Activated T-cell treated with anti-CD3 and anti-CD28 coated beads for 48 hours (primary cell): ENCODE measurements at regions not wholly inside any gene's neighbourhood (a gene's known extent, or its start where the extent isn't known, plus 50 kb on each side); places are given as distances from the start of the nearest gene placed in this dataset.
"Not testable (repeated sequence)": the region's sequence is repeated elsewhere in the genome, so short reads cannot be mapped to it uniquely, and the experiment has no call there.

Source experiments
- DNase-seq: peaks from one replicate; pipeline ENCODE4 v3.0.0-alpha.2; 2020; ENCODE audit warnings: low read depth

DNA sequence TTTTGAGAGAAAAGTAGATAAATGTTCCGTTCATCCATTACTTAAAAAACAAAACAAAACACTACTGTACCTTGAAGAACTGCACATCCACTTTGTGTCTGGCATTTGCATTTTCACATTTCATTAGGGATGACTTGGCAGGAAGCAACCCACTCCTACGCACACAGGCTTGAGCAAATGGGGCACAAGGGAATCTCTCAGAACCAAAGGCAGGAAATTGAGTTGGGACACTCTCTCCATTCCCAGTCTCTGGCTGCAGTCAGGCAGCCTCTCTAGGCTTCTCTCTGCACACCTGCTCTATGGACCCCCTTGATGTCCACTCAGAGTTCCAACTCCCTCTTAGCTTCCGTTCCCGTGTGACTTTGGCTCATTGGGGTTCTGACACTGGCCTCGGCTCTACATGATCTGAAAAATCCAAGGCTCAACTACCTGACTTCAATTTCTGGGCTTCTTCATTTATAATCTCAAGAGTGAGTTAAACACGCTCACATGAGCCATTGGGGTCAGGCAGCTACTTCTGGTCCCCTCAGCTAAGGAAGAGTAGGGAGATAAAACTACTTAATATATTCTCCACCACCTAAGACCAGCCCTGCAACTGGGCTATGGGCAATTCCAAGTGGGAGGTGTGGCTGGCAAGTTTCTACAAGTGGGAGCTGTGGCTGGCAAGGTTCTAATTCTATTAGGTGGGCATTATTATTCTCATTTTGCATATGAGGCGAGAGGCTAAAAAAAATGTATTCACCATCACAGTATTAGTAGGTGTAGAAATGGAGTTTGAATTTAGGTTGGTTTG, 251.9 kb downstream of the SOD2 start:
- DNase-seq = no peak

DNA sequence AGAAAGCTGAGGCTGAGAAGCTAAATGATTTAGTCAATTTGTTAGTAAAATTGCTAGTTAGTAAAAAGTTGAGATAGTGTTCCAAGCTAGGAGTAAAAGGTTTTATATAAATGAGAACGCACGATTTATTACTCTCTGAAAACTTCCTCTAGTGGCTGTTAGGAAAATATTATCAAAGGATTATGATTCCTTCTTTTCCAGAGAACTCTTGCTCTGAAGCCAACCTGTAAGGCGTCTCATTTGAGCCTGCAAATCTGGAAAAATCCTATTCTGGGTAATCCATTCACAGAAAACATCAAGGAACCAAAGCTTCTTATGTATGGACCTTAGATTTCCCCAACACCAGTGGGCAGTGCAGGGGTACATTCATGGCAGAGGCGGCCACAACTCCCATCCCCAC, 252.7 kb downstream of the SOD2 start:
- no peak for DNase-seq

DNA sequence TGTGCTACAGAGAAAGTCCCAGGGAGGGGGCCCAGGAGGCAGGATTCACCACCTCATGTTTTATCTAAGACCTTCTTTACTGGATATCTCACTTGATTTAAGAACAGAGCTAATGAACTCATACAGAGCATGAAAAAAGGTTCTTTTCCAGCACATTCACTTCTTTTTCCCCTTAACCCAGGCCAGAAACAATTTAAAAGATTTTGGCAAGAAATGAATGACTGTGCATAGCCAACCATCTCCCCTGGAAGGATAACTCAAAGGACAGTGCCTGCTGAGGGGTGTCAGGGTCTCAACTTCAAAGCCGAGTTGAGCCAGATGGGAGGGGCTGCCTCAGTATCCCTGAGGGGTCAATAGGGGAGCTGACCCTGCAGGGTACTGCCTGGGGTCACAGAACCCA, 253.4 kb downstream of the SOD2 start:
- no peak for DNase-seq

DNA sequence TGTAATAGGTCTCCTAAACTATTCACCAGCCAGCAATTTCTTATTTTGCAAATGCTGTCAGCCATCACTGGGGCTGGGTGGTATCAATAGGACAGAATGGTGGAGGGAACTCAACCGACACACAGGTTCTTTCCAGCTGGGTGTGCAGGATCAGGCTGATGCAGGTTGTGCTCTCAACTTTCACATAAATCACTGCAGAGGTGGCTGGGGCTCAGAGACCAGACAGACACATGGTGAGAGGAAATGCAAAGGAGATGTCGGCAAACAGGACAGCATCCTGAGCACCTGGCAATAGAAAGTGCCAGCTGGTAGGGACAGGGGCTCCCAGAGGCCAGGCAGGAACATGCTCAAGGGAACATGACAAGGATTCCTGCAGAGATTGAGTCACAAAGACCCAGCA, 254.9 kb downstream of the SOD2 start:
- no peak for DNase-seq

DNA sequence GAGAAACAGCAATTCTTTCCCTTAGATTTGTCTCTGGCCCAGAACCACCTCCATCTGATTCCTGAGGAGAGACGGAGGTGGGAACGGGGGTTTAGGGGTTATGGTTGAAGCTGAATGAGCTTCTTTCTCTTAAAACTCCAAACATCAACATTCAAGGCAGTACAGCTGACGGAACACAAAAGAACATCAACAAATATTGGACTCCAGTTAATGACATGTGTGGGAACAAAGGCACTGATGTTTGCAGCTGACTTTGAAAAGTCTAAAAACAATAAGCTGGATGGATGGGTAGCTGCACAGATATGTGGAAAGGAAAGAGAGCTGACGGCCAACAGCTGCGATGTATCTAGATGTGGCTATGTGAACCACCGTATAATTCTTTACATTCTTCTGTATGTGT, 256.5 kb downstream of the SOD2 start:
- DNase-seq = no peak

DNA sequence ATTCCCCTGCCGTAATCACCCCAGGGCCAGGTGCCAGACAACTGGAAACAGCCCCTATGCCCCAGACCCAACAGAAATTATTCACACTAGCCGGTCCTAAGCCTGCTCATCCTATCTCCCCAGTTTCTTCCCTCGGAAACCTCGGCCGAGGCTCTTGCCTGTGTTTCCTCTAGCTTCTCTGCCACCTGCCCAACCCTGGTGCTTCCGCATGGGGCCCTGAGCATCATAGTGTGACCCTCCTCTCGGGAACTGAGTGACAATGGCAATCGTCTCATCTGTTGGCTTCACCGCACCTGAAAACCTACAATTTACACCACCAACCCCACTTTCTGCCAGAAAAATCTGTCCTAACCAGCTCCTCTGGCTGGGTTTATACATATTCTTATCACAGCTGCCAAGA, 257.3 kb downstream of the SOD2 start:
- DNase-seq = no peak

DNA sequence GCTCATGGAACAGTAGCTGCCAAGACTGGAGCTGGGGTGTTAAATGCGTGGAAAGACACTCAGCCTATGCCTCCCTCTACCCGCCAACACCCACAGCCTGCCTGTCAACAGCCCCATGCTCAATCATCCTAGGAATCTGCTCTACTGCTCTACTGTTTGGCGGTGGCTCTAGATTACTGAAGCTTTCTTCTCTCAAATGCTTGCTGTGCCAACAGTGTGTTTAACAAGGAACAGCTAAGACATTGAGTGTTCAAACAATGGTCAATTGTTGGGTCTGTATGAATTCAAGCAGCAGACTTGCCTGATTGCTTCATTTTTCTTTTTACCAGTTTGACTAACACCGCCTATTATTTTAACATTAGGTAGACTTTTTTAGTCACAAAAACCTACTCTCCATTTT, 258.6 kb downstream of the SOD2 start:
- no peak for DNase-seq

DNA sequence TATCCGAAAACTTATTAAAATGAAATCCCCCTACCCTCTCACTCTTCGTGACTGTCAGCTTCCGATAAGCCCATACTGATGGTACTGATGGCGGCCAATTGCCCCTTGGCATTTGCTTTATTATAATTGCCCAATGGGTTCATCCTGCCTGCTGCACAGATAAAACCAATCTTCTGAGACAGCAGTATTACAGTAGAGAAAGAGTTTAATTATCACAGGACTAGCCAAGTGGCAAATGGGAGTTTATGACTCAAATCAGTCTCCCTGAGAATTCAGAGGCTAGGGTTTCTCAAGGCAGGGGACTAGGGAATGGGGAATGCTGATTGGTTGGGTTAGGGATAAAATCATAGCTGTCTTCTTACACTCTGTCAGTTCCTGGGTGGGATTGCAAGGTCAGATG, 259.5 kb downstream of the SOD2 start:
- no peak for DNase-seq

DNA sequence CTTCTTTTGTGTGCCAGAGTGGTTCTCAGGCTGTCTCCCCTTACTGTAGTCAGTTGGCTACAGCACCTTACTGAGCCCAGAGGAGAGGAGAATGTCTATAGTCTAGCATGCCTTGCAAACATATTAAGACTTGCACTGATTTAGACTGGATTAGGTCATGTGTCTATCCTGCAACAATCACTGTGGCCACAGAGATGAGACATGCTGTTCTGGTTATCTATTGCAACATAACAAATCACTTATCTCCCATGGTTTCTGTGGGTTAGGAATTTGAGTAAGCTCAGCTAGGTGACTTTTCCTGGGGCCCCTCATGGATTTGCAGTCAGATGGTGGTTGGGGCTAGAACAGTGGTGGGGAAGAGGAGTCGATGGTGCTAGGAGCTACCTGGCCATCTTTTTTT, 261.3 kb downstream of the SOD2 start:
- no peak for DNase-seq

DNA sequence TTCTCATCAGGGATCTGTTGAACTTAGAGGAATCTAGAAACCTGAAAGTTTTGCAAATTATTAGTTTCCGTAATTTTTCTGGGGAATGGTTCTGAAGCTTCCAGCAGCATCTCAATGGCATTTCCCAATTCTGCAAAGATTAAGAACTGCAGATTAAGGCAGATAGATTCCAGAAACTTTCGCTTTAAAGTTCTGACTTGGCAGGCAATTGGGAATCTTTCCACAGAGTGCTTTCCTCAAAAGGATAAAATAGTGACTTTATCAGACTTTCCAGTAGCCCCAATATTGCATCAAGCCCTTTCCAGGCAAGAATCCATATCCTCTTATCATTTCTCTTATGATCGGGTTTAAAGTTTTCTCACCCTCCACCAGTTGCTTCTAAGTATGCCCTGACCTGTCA, 261.1 kb downstream of the FNDC1 start:
- no peak for DNase-seq

DNA sequence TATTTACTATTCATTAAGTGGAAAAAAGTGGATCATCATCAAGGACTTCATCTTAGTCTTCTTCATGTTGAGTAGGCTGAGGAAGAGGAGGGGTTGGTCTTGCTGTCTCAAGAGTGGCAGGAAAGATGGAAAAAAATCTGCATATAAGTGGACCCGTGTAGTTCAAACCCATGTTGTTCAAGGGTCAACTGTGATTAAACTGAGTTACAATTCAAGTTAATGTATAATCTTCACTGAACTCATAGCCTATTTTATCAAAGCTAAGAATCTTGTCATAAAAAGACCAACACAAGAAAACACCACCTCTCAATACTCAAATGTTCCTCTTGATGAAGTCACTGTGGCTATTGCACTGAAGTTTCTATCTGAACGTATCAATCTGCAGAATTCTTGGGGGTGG, 260.2 kb downstream of the FNDC1 start:
- DNase-seq = no peak

DNA sequence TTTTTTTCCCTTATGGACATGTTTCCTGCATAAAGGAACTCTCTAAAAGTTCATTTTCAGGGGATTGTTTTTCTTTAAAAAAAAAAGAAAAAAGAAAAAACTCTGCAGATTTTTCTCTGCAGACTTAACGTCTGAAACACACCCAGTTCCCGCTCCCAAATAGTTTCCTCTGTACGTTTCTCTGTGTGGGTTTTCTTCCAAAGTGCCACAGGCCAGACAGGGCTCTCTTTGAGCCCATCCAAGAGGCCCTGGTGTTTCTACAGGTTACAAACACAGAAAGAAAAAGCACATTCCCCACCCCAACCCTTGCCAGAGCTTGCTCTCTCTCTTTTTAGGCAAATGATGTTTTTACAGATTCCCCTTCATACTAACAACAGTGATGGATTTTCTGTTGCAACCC, 258.6 kb downstream of the FNDC1 start:
- DNase-seq = no peak

DNA sequence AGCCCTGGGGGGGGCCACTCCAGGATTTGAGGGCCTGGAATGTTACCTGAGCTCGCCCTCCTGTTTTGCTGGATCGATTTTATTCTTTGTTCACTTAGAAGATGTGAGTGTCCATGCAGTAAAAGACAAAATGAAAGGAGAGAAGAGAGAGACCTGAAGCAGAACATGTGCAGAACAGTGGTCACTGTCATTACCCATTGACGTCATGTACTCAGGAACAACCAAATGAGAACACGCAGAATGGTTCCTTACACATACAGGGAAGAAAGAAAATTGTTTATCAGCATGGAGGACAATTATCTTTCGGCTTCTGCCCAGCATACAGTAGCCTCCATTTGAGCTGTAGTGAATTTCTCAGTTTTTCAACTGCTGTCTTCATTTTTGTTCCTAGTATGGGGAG, 258.1 kb downstream of the FNDC1 start:
- no peak for DNase-seq

DNA sequence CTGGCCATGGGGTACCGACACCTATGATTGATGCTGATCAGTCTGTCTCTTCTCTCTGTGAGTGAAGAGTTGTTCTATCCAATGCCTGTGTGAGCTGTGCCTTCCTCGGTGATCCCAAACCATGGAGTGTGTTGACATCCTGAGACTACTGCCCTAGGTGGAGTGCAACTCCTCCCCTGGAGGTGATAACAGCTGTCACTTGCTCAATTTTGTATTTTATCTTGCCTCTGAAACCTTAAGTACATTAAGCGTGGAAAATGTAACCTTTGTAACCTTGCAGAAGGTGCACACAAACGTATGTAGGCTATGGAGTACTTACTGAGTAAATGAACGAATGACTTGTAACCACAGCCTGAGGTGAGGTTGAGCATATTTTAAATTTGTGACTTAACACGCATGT, 256.2 kb downstream of the FNDC1 start:
- DNase-seq = no peak

DNA sequence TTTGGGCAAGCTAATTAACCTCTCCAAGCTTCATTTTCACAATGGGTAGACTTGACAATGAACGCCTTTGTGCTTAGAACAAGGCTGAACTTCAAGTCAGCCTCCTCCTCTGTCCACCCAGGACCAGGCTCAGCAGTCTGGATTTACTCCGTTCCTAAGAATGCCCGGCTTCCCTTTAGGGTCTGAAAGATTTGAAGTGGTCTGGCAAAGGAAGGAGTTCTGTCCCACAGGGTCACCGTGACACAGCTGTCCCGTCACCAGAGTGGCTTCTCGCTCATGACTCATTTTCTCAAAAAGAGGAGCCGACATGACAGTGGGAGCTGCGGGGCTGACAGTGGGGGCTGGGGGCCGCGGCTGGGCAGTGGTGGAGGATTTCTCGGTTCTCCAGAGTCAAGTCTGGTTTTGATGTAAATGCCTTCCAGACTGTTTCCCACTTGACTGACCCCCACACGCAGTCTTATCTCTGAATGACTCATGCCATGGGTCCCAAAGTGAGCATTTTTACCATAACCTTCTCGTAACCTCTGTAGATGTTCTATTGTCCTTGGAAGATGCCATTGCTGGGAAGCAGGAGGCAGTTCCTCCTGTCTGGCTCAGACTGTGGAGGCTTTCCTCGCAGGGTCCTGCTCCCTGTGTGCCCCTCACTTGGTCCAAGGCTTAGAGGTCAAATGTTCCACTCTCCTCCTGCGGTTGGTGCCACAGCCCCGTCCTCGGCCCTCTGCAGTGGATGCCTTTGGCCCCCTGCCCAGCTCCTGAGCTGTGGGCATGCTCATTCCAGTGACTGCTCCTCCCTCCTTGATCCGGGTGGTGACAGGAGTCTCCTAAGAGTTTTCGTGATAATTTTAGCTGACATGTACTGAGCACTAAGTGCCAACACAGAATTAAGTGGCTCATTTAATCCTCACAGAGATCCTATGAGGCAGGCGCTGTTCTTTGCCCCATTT, 253.1 kb downstream of the FNDC1 start:
- DNase-seq = no peak

DNA sequence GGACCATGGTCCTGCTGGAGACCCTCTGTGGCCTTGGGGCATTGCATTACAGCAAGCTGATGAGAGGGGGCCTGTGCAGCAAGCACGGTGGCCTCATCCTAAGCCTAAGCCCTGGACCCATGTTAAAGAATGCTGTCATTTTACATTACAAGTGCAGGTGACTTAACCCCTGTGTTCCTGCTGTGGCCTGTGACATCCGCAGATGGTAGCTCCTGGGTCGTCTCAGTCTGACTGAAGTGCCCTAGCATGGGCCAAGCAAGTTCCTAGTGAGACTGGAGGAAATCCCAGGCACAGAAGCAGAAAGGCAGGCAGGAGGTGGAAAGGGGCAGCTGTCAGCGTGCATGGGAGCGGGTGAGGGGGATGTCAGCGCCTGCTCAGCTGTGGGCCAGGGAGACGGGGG, 252.4 kb downstream of the FNDC1 start:
- DNase-seq = no peak

DNA sequence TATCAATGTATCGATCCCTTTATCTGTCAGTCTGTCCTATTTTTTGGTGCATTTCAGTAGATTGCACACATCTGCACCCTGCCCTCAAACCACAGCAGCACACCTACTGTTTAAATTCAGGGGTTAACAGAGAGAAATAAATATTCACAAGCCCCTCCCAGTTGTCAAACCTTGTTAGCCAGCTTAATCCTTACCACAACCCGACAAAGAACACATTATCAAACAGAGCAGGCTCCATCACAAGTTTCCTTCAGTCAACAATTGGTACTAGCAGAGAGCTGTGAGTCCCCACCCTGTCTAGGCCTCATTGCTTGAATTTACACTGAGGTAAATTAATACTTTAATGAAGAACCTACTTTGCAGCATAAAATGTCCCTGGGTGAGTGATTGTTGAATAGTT, 249.8 kb downstream of the FNDC1 start:
- DNase-seq = no peak

DNA sequence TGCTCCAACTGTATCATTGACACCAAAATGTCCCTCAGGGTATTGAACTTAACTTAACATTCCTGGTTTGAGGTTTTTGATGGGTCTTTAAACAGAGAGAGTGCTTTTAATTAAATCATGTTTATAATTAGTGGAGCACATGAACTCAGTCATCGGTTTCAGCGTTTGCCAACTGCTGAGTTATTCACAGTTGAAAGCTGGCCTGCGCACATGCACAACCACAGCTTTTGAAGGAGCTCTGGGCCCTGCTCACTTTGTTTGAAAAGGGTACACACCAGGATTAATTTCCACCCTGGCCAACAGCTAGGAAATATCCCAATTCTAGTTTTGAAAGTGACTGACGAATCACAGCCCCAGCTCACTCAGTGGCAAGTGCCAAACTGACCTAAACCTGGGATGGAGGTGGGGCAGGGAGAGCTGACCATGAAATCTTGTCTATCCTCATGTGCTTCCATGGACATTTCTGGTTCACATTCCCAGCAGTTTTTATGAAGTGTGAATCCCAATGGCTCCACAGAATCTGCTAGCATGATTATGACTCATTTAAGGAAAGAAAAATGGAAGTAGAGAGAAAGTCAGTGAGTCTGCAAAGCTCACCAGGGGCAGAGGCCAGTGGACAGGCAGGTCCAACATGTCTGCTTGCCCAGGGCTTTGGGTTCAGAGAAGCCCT, 247.8 kb downstream of the FNDC1 start:
- DNase-seq = no peak

DNA sequence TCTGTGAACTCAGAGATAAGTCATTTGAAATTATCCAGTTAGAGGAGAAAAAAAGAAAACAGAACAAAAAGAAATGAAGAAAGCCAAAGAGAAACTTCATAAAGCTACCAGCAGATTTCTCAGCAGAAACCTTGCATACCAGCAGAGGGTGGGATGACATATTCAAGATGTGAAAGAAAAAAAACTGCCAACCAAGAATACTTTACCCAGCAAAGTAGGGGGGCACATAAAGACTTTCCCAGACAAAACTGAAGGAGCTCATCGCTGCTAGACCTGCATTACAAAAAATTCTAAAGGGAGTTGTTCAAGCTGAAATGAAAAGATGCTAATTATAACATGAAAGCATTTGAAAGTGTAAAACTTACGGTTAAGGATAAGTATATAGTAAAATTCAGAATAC, 246.3 kb downstream of the FNDC1 start:
- no peak for DNase-seq

DNA sequence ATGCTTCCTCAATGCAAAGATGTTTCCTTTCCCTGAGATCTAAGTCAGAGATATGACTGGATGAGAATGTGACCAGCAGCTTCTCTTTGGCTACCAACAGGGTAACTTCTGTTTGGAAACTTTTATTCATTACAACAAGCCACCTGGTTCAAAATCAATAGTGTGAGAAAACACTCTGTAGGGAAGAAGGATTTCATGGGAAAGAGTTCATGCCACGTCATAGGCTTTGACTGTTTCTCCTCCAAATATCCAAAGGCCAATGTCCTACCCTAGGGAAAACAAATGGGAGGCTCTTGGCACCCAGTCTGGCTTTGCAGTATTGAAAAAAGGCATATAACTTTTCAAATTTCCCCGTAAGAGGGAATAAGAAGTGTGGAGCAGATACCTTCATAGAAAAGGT, 245.5 kb downstream of the FNDC1 start:
- DNase-seq = no peak

DNA sequence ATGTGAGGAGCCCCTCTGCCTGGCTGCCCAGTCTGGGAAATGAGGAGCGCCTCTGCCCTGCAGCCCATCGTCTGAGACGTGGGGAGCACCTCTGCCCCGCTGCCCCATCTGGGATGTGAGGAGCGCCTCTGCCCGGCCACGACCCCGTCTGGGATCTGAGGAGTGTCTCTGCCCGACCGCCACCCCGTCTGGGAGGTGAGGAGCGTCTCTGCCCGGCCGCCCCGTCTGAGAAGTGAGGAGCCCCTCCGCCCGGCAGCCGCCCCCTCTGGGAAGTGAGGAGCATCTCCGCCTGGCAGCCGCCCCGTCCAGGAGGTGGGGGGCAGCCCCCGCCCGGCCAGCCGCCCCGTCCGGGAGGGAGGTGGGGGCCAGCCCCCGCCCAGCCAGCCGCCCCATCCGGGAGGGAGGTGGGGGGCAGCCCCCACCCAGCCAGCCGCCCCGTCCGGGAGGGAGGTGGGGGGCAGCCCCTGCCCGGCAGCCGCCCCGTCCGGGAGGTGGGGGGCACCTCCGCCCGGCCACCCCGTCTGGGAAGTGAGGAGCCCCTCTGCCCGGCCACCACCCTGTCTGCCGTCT, 238.1 kb downstream of the FNDC1 start:
- not testable (repeated sequence) for DNase-seq

DNA sequence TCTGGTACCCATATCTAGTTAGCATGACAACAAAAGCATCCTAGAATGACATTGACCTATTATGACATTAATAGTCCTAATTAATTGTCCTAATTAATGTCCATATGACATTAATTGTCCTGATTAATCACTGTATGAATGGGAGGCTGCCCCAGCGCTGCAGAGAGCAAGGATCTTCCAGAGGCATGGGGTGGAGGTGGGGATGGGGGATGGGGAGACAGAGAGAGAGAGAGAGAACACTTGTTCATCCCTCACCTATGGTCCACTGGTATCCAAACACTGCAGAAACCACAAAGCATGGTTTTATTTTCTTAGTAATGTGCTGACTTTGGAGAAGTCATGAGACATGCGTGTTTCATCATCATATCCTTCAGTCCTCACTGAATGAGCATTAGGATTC, 235.1 kb downstream of the FNDC1 start:
- no peak for DNase-seq

DNA sequence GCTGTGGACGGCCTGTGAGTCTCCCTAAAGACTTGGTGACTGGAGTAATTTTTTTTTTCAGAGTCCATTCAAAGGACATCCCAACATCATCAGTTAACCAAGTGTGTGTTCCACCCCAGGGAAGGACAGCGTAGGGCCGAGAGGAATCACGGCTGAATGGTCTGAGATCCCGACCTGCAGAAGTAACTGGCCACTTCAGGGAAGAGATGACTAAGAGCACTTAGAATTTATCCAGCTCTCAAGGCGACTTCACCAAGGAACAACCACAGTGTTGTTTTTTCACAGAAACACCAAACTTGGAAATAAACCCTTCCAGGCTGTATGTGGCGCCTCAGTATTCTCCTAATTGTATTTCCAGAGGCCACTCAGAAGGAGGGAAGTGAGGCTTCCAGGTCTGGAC, 231.6 kb downstream of the FNDC1 start:
- DNase-seq = no peak
